ENCODE measurements at regions not wholly inside any gene's neighbourhood (a gene's known extent, or its start where the extent isn't known, plus 50 kb on each side); places are given as distances from the start of the nearest gene placed in this dataset.

DNA sequence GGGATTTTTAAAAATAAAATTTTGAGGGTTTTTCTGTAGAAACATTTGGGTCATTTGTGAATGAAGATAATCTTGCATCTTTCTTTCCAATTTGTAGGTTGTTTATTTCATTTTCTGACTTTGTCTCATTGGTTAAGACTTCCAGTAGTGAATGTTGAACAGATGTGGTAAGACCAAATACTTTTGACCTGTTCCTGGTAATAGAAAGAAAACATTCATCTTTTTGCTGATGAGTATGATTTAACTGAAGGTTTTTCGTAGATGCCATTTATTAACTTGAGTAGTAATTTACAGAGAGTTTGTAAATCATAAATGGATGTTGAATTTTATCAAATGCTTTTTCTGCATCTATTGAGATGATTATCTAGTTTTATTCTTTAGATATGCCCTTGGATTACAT is 416.1 kb upstream of the CITED2 start:
- no peak for TF ChIP-seq EZH2phosphoT487 (conservative IDR thresholded peaks at IDR 0.05; ENCODE audit: low read length)
- TF ChIP-seq, protein P1, sequence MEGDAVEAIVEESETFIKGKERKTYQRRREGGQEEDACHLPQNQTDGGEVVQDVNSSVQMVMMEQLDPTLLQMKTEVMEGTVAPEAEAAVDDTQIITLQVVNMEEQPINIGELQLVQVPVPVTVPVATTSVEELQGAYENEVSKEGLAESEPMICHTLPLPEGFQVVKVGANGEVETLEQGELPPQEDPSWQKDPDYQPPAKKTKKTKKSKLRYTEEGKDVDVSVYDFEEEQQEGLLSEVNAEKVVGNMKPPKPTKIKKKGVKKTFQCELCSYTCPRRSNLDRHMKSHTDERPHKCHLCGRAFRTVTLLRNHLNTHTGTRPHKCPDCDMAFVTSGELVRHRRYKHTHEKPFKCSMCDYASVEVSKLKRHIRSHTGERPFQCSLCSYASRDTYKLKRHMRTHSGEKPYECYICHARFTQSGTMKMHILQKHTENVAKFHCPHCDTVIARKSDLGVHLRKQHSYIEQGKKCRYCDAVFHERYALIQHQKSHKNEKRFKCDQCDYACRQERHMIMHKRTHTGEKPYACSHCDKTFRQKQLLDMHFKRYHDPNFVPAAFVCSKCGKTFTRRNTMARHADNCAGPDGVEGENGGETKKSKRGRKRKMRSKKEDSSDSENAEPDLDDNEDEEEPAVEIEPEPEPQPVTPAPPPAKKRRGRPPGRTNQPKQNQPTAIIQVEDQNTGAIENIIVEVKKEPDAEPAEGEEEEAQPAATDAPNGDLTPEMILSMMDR (IDR thresholded peaks at IDR 0.05; ENCODE audit: insufficient read depth, low read length, poor library complexity, severe bottlenecking): no peak
